ENCODE measurements at regions not wholly inside any gene's neighbourhood (a gene's known extent, or its start where the extent isn't known, plus 50 kb on each side); places are given as distances from the start of the nearest gene placed in this dataset.

GRCh38 chr3:28835751-28836150 lies 445.1 kb upstream of the RBMS3 start:
- Histone ChIP-seq H3K36me3 (ENCODE audit: insufficient read depth in 1 of 2, low read depth in 1 of 2) (no peaks in the 10 kb centered on the region), H3K27me3 (ENCODE audit: insufficient read depth in 3 of 3, low read length in 2 of 3) (no peaks in the 10 kb centered on the region), H3K4me1 (no peaks in the 10 kb centered on the region), H3K9me3 (peaks cover 7% of the 10 kb centered on the region), H3K27ac (no peak overlapping the region), H3K4me3 (no peak overlapping the region)
- WGBS, 3 donors = 10 to 25% (median 16%) methylated on average over 8 of the region's 8 CpGs
- intact Hi-C loops (cut with DNase I) = no loop called here
- ATAC-seq (peak; percentile 53 to 82 (median 61)), DNase-seq (peak; percentile 24 to 60)
- TF ChIP-seq CTCF (IDR thresholded peaks at IDR 0.05) = no peak

DNA sequence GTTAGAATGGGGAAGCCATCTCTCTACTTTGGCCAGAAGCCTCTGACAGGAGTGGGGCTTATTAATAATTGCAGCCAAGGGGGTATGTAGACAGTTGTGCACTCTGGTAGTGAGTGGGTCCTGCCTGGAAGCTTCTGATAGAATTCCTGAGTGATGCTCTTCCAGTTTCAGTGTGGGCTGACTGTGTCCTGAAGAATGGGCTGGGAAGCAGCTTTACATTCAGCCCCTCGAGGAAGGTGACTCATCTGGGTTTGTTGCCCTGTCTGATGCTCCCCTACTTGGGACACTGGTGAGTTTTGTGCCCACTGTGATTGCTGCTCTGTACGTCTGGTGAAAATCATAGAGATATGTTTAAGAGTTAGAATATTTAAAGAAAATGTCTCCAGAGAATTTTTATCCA lies 444.7 kb upstream of the RBMS3 start:
- Histone ChIP-seq H3K4me1 (no peaks in the 10 kb centered on the region), H3K36me3 (ENCODE audit: insufficient read depth in 1 of 2, low read depth in 1 of 2) (no peaks in the 10 kb centered on the region), H3K9me3 (peaks cover 2% of the 10 kb centered on the region), H3K27me3 (ENCODE audit: insufficient read depth in 3 of 3, low read length in 2 of 3) (no peaks in the 10 kb centered on the region), H3K4me3 (no peak overlapping the region), H3K27ac (no peak overlapping the region)
- DNase-seq (no peak), ATAC-seq (no peak)
- TF ChIP-seq CTCF (IDR thresholded peaks at IDR 0.05) = no peak
- intact Hi-C loops (cut with DNase I) = no loop called here
- 71 to 83% (median 80%) methylated on average over 2 of the region's 2 CpGs for WGBS, 3 donors

GRCh38 chr3:28840976-28841376 lies 439.9 kb upstream of the RBMS3 start:
- no peak for ATAC-seq
- Histone ChIP-seq H3K27me3 (ENCODE audit: insufficient read depth in 3 of 3, low read length in 2 of 3) (no peaks in the 10 kb centered on the region), H3K36me3 (ENCODE audit: insufficient read depth in 1 of 2, low read depth in 1 of 2) (no peaks in the 10 kb centered on the region), H3K27ac (no peak overlapping the region), H3K4me3 (no peak overlapping the region), H3K4me1 (peaks cover 4% of the 10 kb centered on the region), H3K9me3 (no peaks in the 10 kb centered on the region)
- WGBS, 3 donors = 52 to 67% (median 65%) methylated on average over 1 of the region's 1 CpG
- no peak for DNase-seq
- TF ChIP-seq CTCF (IDR thresholded peaks at IDR 0.05) = no peak
- intact Hi-C loops (cut with DNase I) = loop anchor here in 1 of 2 donors (10.0 kb wide), 1 partner anchor 186 kb away; no protein-coding TSS in a partner anchor

GRCh38 chr3:28841441-28841840 lies 439.4 kb upstream of the RBMS3 start:
- Histone ChIP-seq H3K4me1 (peaks cover 4% of the 10 kb centered on the region), H3K36me3 (ENCODE audit: insufficient read depth in 1 of 2, low read depth in 1 of 2) (no peaks in the 10 kb centered on the region), H3K9me3 (no peaks in the 10 kb centered on the region), H3K4me3 (no peak overlapping the region), H3K27ac (no peak overlapping the region), H3K27me3 (ENCODE audit: insufficient read depth in 3 of 3, low read length in 2 of 3) (no peaks in the 10 kb centered on the region)
- ATAC-seq = no peak
- intact Hi-C loops (cut with DNase I) = loop anchor here in 1 of 2 donors (10.0 kb wide), 1 partner anchor 187 kb away; no protein-coding TSS in a partner anchor
- WGBS, 3 donors = 51 to 96% (median 63%) methylated on average over 2 of the region's 2 CpGs
- no peak for DNase-seq
- no peak for TF ChIP-seq CTCF (IDR thresholded peaks at IDR 0.05)

Data from psoas muscle (tissue), 7 donors.